H1 (cell line): ENCODE measurements at regions not wholly inside any gene's neighbourhood (a gene's known extent, or its start where the extent isn't known, plus 50 kb on each side); places are given as distances from the start of the nearest gene placed in this dataset.

Experiments used
- CTCF ChIA-PET: fragments of 300-600 bp; sonication (Branson Sonifier 250); formaldehyde crosslinking; loops from one replicate; lab custom pipeline; 2021; ENCODE audit not compliant: partially characterized antibody; lab: Charles Lee
- POLR2A ChIA-PET: fragments of 300-600 bp; sonication (Branson Sonifier 250); formaldehyde crosslinking; loops from one replicate; lab custom pipeline; 2021; ENCODE audit warnings: inconsistent platforms; ENCODE audit not compliant: partially characterized antibody; lab: Charles Lee
- DNase-seq, 2 experiments: peaks; one replicate each; pipeline versions ENCODE4 v3.0.0 to v3.0.0-alpha.2; 2010 to 2022; ENCODE audit warnings: low spot score in 2 of 2, low read depth in 1 of 2, mixed read lengths in 1 of 2
- FAIRE-seq: peaks from 2 replicates; lab custom pipeline; 2011; peaks lifted over from hg19 to GRCh38; lab: Jason Lieb, UNC
- H2AFZ ChIP-seq: 2 replicates; pipeline ENCODE4 v1.8.1; 2012; ENCODE audit warnings: low read length, inconsistent platforms
- H2AK5ac ChIP-seq: 2 replicates; pipeline ENCODE4 v1.6.1; 2013; ENCODE audit warnings: low read depth, low read length
- H2BK120ac ChIP-seq: replicated peaks from 2 replicates; pipeline ENCODE3; 2013; ENCODE audit warnings: low read depth, low read length, inconsistent platforms
- H2BK12ac ChIP-seq: 2 replicates; pipeline ENCODE4 v1.6.1; 2013; ENCODE audit warnings: low read depth, low read length
- H2BK15ac ChIP-seq: 2 replicates; pipeline ENCODE4 v1.6.1; 2013; ENCODE audit warnings: low read length
- H2BK20ac ChIP-seq: 2 replicates; pipeline ENCODE4 v1.6.1; 2013; ENCODE audit warnings: low read length
- H2BK5ac ChIP-seq: 2 replicates; pipeline ENCODE4 v1.6.1; 2013; ENCODE audit warnings: low read depth, low read length
- H3K14ac ChIP-seq: 2 replicates; pipeline ENCODE4 v1.6.1; 2013; ENCODE audit warnings: inconsistent platforms; ENCODE audit not compliant: insufficient read length
- H3K18ac ChIP-seq: 2 replicates; pipeline ENCODE4 v1.6.1; 2013; ENCODE audit warnings: low read length; ENCODE audit errors: extremely low read depth
- H3K23ac ChIP-seq: 2 replicates; pipeline ENCODE4 v1.6.1; 2013; ENCODE audit warnings: inconsistent platforms; ENCODE audit not compliant: insufficient read length
- H3K23me2 ChIP-seq: 2 replicates; pipeline ENCODE4 v1.6.1; 2013; ENCODE audit warnings: low read depth, low read length
- H3K27ac ChIP-seq: 2 replicates; pipeline ENCODE4 v1.6.1; 2011; ENCODE audit warnings: low read depth, low read length, inconsistent platforms
- H3K27me3 ChIP-seq, 4 experiments: replicated peaks in 1 of 4; 1 replicate in 1 of 4; 2 replicates in 3 of 4; pipeline versions ENCODE4 v1.6.1 to v1.8.1; 2011 to 2013; ENCODE audit warnings: low read length in 3 of 4, mild to moderate bottlenecking in 3 of 4, inconsistent platforms in 2 of 4, mixed read lengths in 2 of 4, moderate library complexity in 1 of 4; ENCODE audit not compliant: control insufficient read depth in 3 of 4, insufficient read depth in 3 of 4; ENCODE audit errors: extremely low read depth in 1 of 4
- H3K36me3 ChIP-seq, 4 experiments: 2 replicates each; pipeline versions ENCODE4 v1.6.1 to v1.8.1; 2011 to 2013; ENCODE audit warnings: mild to moderate bottlenecking in 4 of 4, low read length in 3 of 4, moderate library complexity in 2 of 4, control low read depth in 1 of 4, inconsistent platforms in 1 of 4; ENCODE audit not compliant: insufficient read depth in 4 of 4, control insufficient read depth in 2 of 4
- H3K4ac ChIP-seq: replicated peaks from 2 replicates; pipeline ENCODE3; 2013; ENCODE audit warnings: low read length, low read depth, mixed read lengths, inconsistent platforms; ENCODE audit not compliant: insufficient read length
- H3K4me1 ChIP-seq, 4 experiments: replicated peaks in 1 of 4; 1 replicate in 1 of 4; 2 replicates in 3 of 4; pipeline versions ENCODE4 v1.6.1 to v1.8.1; 2011 to 2013; ENCODE audit warnings: low read length in 3 of 4, inconsistent platforms in 2 of 4, mixed read lengths in 1 of 4; ENCODE audit not compliant: insufficient read depth in 4 of 4, control insufficient read depth in 3 of 4
- H3K4me2 ChIP-seq, 2 experiments: 2 replicates each; pipeline versions ENCODE4 v1.6.1 to v1.8.1; 2011 to 2013; ENCODE audit warnings: low read depth in 2 of 2, low read length in 2 of 2, control low read depth in 1 of 2, inconsistent platforms in 1 of 2, mild to moderate bottlenecking in 1 of 2; ENCODE audit not compliant: insufficient read depth in 1 of 2
- H3K4me3 ChIP-seq, 4 experiments: fragments of 200-600, 300-600 bp in 1 of 4; sonication (generic), shearing (Covaris generic), sonication (Bioruptor Twin) in 1 of 4; 2 replicates each; pipeline versions ENCODE4 v1.5.1 to v1.8.1; 2011 to 2016; ENCODE audit warnings: low read length in 4 of 4, low read depth in 3 of 4, control low read depth in 2 of 4, inconsistent platforms in 2 of 4, mild to moderate bottlenecking in 2 of 4, mixed read lengths in 1 of 4, moderate library complexity in 1 of 4; ENCODE audit not compliant: insufficient read depth in 2 of 4; ENCODE audit errors: extremely low read depth in 1 of 4
- H3K56ac ChIP-seq: replicated peaks from 2 replicates; pipeline ENCODE3; 2013; ENCODE audit warnings: low read depth, mild to moderate bottlenecking, mixed read lengths, low read length, inconsistent platforms; ENCODE audit not compliant: insufficient read length
- H3K79me1 ChIP-seq: 2 replicates; pipeline ENCODE4 v1.6.1; 2013; ENCODE audit warnings: low read depth, low read length, control low read depth
- H3K79me2 ChIP-seq, 2 experiments: 2 replicates each; pipeline versions ENCODE4 v1.6.1 to v1.8.1; 2012 to 2013; ENCODE audit warnings: low read length in 2 of 2, mild to moderate bottlenecking in 2 of 2, inconsistent platforms in 1 of 2; ENCODE audit not compliant: insufficient read depth in 2 of 2, control insufficient read depth in 1 of 2
- H3K9ac ChIP-seq, 4 experiments: replicated peaks in 1 of 4; 1 replicate in 1 of 4; 2 replicates in 3 of 4; pipeline versions ENCODE4 v1.6.1 to v1.8.1; 2011 to 2013; ENCODE audit warnings: low read depth in 3 of 4, low read length in 3 of 4, control low read depth in 2 of 4, mild to moderate bottlenecking in 2 of 4, moderate library complexity in 2 of 4, inconsistent platforms in 1 of 4; ENCODE audit errors: extremely low read depth in 1 of 4
- H3K9me3 ChIP-seq, 2 experiments: 2 replicates each; pipeline versions ENCODE4 v1.6.1 to v1.8.1; 2012 to 2013; ENCODE audit warnings: mild to moderate bottlenecking in 2 of 2, moderate library complexity in 2 of 2, control low read depth in 1 of 2, inconsistent platforms in 1 of 2, low read depth in 1 of 2, low read length in 1 of 2, mixed read lengths in 1 of 2; ENCODE audit not compliant: insufficient read depth in 2 of 2
- H4K20me1 ChIP-seq, 2 experiments: replicated peaks in 1 of 2; 2 replicates each; pipeline versions ENCODE3 to v1.8.1; 2011 to 2013; ENCODE audit warnings: inconsistent platforms in 2 of 2, low read length in 2 of 2, mild to moderate bottlenecking in 1 of 2; ENCODE audit not compliant: insufficient read depth in 2 of 2, control insufficient read depth in 1 of 2
- H4K5ac ChIP-seq: 2 replicates; pipeline ENCODE4 v1.6.1; 2013; ENCODE audit warnings: low read length, low read depth, mixed read lengths, inconsistent platforms; ENCODE audit not compliant: insufficient read length
- H4K8ac ChIP-seq: 2 replicates; pipeline ENCODE4 v1.8.0; 2013; ENCODE audit warnings: mild to moderate bottlenecking, moderate library complexity, low read length, inconsistent platforms; ENCODE audit not compliant: insufficient read depth; ENCODE audit errors: extremely low read depth
- H4K91ac ChIP-seq: replicated peaks from 2 replicates; pipeline ENCODE3; 2013; ENCODE audit warnings: low read length, mixed read lengths, inconsistent platforms; ENCODE audit not compliant: insufficient read length
- POLR2A ChIP-seq, 2 experiments: IDR thresholded peaks; 1 replicate in 1 of 2; 2 replicates in 1 of 2; pipeline ENCODE4 v1.6.1; 2011; ENCODE audit warnings: low read depth in 2 of 2, low read length in 2 of 2, mild to moderate bottlenecking in 2 of 2; ENCODE audit errors: control extremely low read depth in 1 of 2
- RAD21 ChIP-seq, 2 experiments: IDR thresholded peaks in 1 of 2; conservative IDR thresholded peaks in 1 of 2; 2 replicates each; pipeline ENCODE4 v1.6.1; 2011; ENCODE audit warnings: low read depth in 2 of 2, low read length in 2 of 2, improper control_type of control experiment in 1 of 2, inconsistent platforms in 1 of 2, mild to moderate bottlenecking in 1 of 2, moderate library complexity in 1 of 2
- WGBS, 2 experiments: shearing (Covaris generic) in 1 of 2; methylation state at CpG; one replicate each; pipeline versions ENCODE4 v1.1.6 to v1.1.7; 2013 to 2015; ENCODE audit warnings: low lambda C conversion rate in 2 of 2, mixed read lengths in 2 of 2, inconsistent platforms in 1 of 2, low coverage in 1 of 2, missing lambda C conversion rate in 1 of 2; ENCODE audit not compliant: insufficient replicate concordance in 2 of 2, insufficient coverage in 1 of 2, insufficient read length in 1 of 2; ENCODE audit errors: extremely low coverage in 1 of 2, missing lambda C conversion rate in 1 of 2; 5-methylcytosine and 5-hydroxymethylcytosine counted together

- Histone ChIP-seq H2BK120ac (no peak overlapping the region), H2AFZ (peak overlapping the region; percentile 90), H2BK12ac (no peak overlapping the region), H3K79me1 (no peaks in the 10 kb centered on the region), H3K4me2 (no peak overlapping the region), H3K4ac (no peak overlapping the region), H3K14ac (no peak overlapping the region), H3K23me2 (no peaks in the 10 kb centered on the region), H3K4me3 (no peak overlapping the region), H3K18ac (no peak overlapping the region), H2AK5ac (no peak overlapping the region), H3K56ac (no peak overlapping the region), H3K27me3 (no peaks in the 10 kb centered on the region), H4K8ac (no peak overlapping the region), H3K9ac (no peak overlapping the region), H4K91ac (no peak overlapping the region), H3K9me3 (no peaks in the 10 kb centered on the region), H2BK5ac (no peak overlapping the region), H3K36me3 (no peaks in the 10 kb centered on the region), H4K20me1 (no peaks in the 10 kb centered on the region), H3K4me1 (no peaks in the 10 kb centered on the region), H2BK15ac (no peak overlapping the region), H3K27ac (no peak overlapping the region), H2BK20ac (no peak overlapping the region), H3K23ac (no peak overlapping the region), H3K79me2 (no peaks in the 10 kb centered on the region), H4K5ac (no peak overlapping the region)
- no peak for DNase-seq
- no peak for TF ChIP-seq POLR2A (IDR thresholded peaks at IDR 0.05; ENCODE audit: control extremely low read depth in 1 of 2, low read depth in 2 of 2, low read length in 2 of 2)
- TF ChIP-seq RAD21 (IDR thresholded peaks at IDR 0.05 in 1 of 2, conservative IDR thresholded peaks at IDR 0.05 in 1 of 2; ENCODE audit: low read depth in 2 of 2, low read length in 2 of 2), result peak in 1 of 2 experiments; percentile 11; a peak in 1 of 4 replicates
- CTCF ChIA-PET, result interaction anchor here (1.0 kb wide), 1 partner anchor 10 kb away, joined by 4 read pairs; no protein-coding TSS in a partner anchor
- 79% methylated on average over 8 of the region's 9 CpGs; no CpG with 5 or more reads in 1 of the 2 experiments for WGBS, 2 experiments
- FAIRE-seq, result no peak
- POLR2A ChIA-PET, result no interaction called here
Measured at GRCh38 chr13:64206430-64207225, 2791.0 kb upstream of the PCDH20 start.
